Spleen (tissue), 7 donors: ENCODE measurements at regions not wholly inside any gene's neighbourhood (a gene's known extent, or its start where the extent isn't known, plus 50 kb on each side); places are given as distances from the start of the nearest gene placed in this dataset.

Experiments used
- CTCF ChIP-seq, 11 experiments: fragments of 200-600 bp in 7 of 11; fragments of 450-650 bp in 4 of 11; sonication (generic) in 4 of 11; IDR thresholded peaks in 8 of 11; conservative IDR thresholded peaks in 3 of 11; 1 replicate in 7 of 11; 2 replicates in 4 of 11; pipeline versions ENCODE4 v1.4.0 to v1.8.0; 2016 to 2021; ENCODE audit warnings: antibody characterized with exemption in 11 of 11, inconsistent platforms in 4 of 11, mild to moderate bottlenecking in 1 of 11
- POLR2AphosphoS5 ChIP-seq, 3 donors: sonication (generic); formaldehyde crosslinking; IDR thresholded peaks; one replicate each; pipeline ENCODE4 v1.5.1; 2017; ENCODE audit warnings: antibody characterized with exemption in 3 of 3
- donor health status: DM: no; HTN: no; CAD: no; lungs with moderate emphysema.
- donor health status: DM: no; HTN: no; CAD: no.
- donor health status: DM: no; HTN: no; CAD: no.

- TF ChIP-seq CTCF (IDR thresholded peaks at IDR 0.05 in 8 of 11, conservative IDR thresholded peaks at IDR 0.05 in 3 of 11) (no peak), POLR2AphosphoS5 (IDR thresholded peaks at IDR 0.05) (no peak)
Observed at GRCh38 chr4:24265989-24266388, 318.4 kb downstream of the DHX15 start.
